Activated CD4-positive, alpha-beta memory T cell treated with anti-CD3 and anti-CD28 coated beads for 36 hours (primary cell): ENCODE measurements at regions not wholly inside any gene's neighbourhood (a gene's known extent, or its start where the extent isn't known, plus 50 kb on each side); places are given as distances from the start of the nearest gene placed in this dataset.

Source experiments
- CTCF ChIA-PET: fragments of 350-600 bp; sonication (Branson Sonifier 250); formaldehyde crosslinking; loops from one replicate; lab custom pipeline; 2021; ENCODE audit warnings: antibody characterized with exemption, inconsistent platforms; lab: Charles Lee
- POLR2A ChIA-PET: fragments of 350-600 bp; sonication (Branson Sonifier 250); formaldehyde crosslinking; loops from one replicate; lab custom pipeline; 2021; ENCODE audit warnings: antibody characterized with exemption; lab: Charles Lee
- DNase-seq: peaks from one replicate; pipeline ENCODE4 v3.0.0-alpha.2; 2020
- H3K27ac Mint-ChIP-seq: one replicate; pipeline ENCODE4 v1.8.0; 2021; ENCODE audit warnings: mixed read lengths
- H3K27me3 Mint-ChIP-seq: one replicate; pipeline ENCODE4 v1.8.0; 2021; ENCODE audit warnings: mixed read lengths
- H3K36me3 Mint-ChIP-seq: one replicate; pipeline ENCODE4 v1.8.0; 2021; ENCODE audit warnings: mixed read lengths
- H3K4me1 Mint-ChIP-seq: one replicate; pipeline ENCODE4 v1.8.0; 2021; ENCODE audit warnings: low read depth, mixed read lengths
- H3K4me3 Mint-ChIP-seq: one replicate; pipeline ENCODE4 v1.8.0; 2021; ENCODE audit warnings: mild to moderate bottlenecking, mixed read lengths
- H3K9me3 Mint-ChIP-seq: one replicate; pipeline ENCODE4 v1.8.0; 2021; ENCODE audit warnings: mixed read lengths
- intact Hi-C: fragments of 100-400 bp; cut with micrococcal nuclease; formaldehyde crosslinking; loops from one replicate; pipeline ENCODE4 v1.15.1; 2023

DNA sequence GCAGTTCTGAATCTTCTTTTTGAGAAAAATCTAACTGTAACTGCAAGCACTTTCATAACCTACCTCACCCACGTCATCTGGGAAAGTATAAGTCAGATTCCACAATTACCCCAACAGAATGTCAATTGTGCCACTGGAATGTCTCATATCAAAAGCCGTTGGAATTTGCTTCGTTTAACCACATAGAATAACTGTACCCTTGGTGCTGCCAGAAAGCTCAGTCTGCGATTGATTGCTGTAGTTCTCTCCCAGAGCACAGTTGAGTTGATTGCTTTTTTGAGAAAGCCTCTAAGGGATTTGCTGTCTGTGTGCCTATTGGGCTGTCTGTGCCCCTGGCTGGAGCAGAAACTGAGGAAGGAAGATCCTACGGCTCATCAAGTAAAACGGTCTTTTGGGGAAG lies 583.6 kb downstream of the TMEM38B start:
- Mint-ChIP-seq H3K27ac (no peak overlapping the region), H3K27me3 (no peaks in the 10 kb centered on the region), H3K36me3 (no peaks in the 10 kb centered on the region), H3K4me1 (no peaks in the 10 kb centered on the region), H3K9me3 (peaks cover 38% of the 10 kb centered on the region), H3K4me3 (no peak overlapping the region)
- CTCF ChIA-PET, result no interaction called here
- intact Hi-C loops, result no loop called here
- POLR2A ChIA-PET, result no interaction called here
- DNase-seq, result no peak

DNA sequence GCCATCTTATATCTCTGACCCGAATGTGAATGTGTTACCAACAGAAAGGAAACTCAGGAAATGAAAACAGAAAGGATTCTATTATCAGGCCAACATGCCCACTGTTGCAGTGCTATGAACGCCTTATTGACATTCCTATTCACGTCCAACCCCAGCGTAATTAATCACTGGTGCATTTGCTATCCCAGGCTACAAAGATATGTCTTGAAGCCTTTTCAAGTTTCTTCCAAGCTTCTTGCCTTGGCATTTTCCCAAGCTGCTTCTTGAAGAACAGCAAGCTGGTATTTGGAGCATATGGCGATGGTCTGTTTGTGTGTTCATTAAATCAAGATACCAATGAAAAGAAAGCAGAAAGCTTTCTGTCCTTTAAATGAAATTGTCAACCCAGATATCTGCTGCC lies 579.2 kb upstream of the ZNF462 start:
- no peaks in the 10 kb centered on the region for H3K36me3 Mint-ChIP-seq
- H3K27ac Mint-ChIP-seq, result no peak overlapping the region
- no peaks in the 10 kb centered on the region for H3K27me3 Mint-ChIP-seq
- DNase-seq, result no peak
- POLR2A ChIA-PET, result no interaction called here
- H3K9me3 Mint-ChIP-seq, result peaks cover 34% of the 10 kb centered on the region
- intact Hi-C loops, result no loop called here
- CTCF ChIA-PET, result no interaction called here
- no peak overlapping the region for H3K4me3 Mint-ChIP-seq
- no peaks in the 10 kb centered on the region for H3K4me1 Mint-ChIP-seq

- H3K4me3 Mint-ChIP-seq, result no peak overlapping the region
- no peak overlapping the region for H3K27ac Mint-ChIP-seq
- H3K9me3 Mint-ChIP-seq, result peaks cover 38% of the 10 kb centered on the region
- H3K4me1 Mint-ChIP-seq, result no peaks in the 10 kb centered on the region
- intact Hi-C loops, result no loop called here
- ChIA-PET CTCF (no interaction called here), POLR2A (no interaction called here)
- H3K27me3 Mint-ChIP-seq, result no peaks in the 10 kb centered on the region
- no peak for DNase-seq
- H3K36me3 Mint-ChIP-seq, result no peaks in the 10 kb centered on the region
Observed at GRCh38 chr9:106284296-106284695, 578.7 kb upstream of the ZNF462 start.

GRCh38 chr9:106286249-106286648 lies 576.7 kb upstream of the ZNF462 start:
- Mint-ChIP-seq H3K36me3 (no peaks in the 10 kb centered on the region), H3K9me3 (peaks cover 30% of the 10 kb centered on the region), H3K4me3 (no peak overlapping the region), H3K4me1 (no peaks in the 10 kb centered on the region), H3K27ac (no peak overlapping the region), H3K27me3 (no peaks in the 10 kb centered on the region)
- intact Hi-C loops, result no loop called here
- DNase-seq, result no peak
- POLR2A ChIA-PET, result no interaction called here
- CTCF ChIA-PET, result no interaction called here

GRCh38 chr9:106287091-106287631 lies 575.8 kb upstream of the ZNF462 start:
- POLR2A ChIA-PET, result no interaction called here
- CTCF ChIA-PET, result no interaction called here
- Mint-ChIP-seq H3K27me3 (no peaks in the 10 kb centered on the region), H3K4me1 (no peaks in the 10 kb centered on the region), H3K4me3 (no peak overlapping the region), H3K9me3 (peaks cover 29% of the 10 kb centered on the region), H3K27ac (no peak overlapping the region), H3K36me3 (no peaks in the 10 kb centered on the region)
- intact Hi-C loops, result no loop called here
- no peak for DNase-seq

DNA sequence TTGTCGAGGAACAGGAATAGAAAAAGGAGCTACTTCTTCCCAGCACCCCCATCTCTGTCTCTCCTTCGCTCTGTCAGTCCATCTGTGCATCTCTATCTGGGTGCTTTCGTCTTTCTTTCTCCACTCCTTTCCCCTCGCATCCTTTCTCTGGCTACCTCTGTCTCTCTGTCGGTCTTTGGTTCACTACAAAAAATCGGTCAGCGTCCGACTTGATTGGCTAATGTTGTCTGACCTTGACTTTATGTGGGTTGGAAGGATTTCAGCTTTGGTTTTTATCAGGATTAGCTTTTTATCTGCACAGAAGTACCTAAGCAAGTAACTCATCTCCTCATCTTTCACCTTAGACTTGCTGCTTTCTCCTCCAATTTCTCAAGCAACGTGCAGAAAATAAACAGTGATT lies 575.2 kb upstream of the ZNF462 start:
- CTCF ChIA-PET, result no interaction called here

DNA sequence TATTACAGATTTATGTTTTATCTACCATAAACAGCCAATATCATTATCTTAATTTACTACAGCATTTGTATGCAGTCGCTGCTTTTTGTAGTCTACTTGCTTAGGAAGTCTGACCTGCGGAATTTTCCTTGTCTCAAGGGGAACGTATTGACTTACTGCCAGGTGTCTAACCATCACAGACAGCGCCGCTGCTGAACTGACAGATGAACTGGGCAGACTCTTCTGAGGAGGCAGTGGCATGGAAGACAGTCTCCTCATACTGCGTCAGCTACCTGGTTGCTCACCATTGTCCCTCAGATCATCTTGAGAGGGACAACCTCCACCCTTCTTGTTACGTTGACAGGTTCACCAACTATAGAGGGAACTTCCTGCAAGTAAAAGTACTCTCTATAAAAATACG lies 574.3 kb upstream of the ZNF462 start:
- Mint-ChIP-seq H3K9me3 (peaks cover 29% of the 10 kb centered on the region), H3K36me3 (no peaks in the 10 kb centered on the region), H3K27me3 (no peaks in the 10 kb centered on the region), H3K4me3 (no peak overlapping the region), H3K4me1 (no peaks in the 10 kb centered on the region), H3K27ac (no peak overlapping the region)
- CTCF ChIA-PET, result no interaction called here
- no peak for DNase-seq
- intact Hi-C loops, result no loop called here
- POLR2A ChIA-PET, result no interaction called here

More for the DNA sequence above, 575.2 kb upstream of the ZNF462 start:
- intact Hi-C loops, result no loop called here
- Mint-ChIP-seq H3K27me3 (no peaks in the 10 kb centered on the region), H3K27ac (no peak overlapping the region), H3K36me3 (no peaks in the 10 kb centered on the region), H3K9me3 (peaks cover 28% of the 10 kb centered on the region), H3K4me3 (no peak overlapping the region), H3K4me1 (no peaks in the 10 kb centered on the region)
- DNase-seq, result no peak
- POLR2A ChIA-PET, result no interaction called here

GRCh38 chr9:106291786-106292185 lies 571.2 kb upstream of the ZNF462 start:
- Mint-ChIP-seq H3K4me1 (no peaks in the 10 kb centered on the region), H3K27me3 (no peaks in the 10 kb centered on the region), H3K36me3 (no peaks in the 10 kb centered on the region), H3K4me3 (no peak overlapping the region), H3K27ac (no peak overlapping the region), H3K9me3 (peaks cover 39% of the 10 kb centered on the region)
- intact Hi-C loops, result no loop called here
- DNase-seq, result no peak
- CTCF ChIA-PET, result no interaction called here
- POLR2A ChIA-PET, result no interaction called here

- CTCF ChIA-PET, result no interaction called here
- H3K4me1 Mint-ChIP-seq, result no peaks in the 10 kb centered on the region
- peaks cover 46% of the 10 kb centered on the region for H3K9me3 Mint-ChIP-seq
- DNase-seq, result no peak
- POLR2A ChIA-PET, result no interaction called here
- H3K36me3 Mint-ChIP-seq, result no peaks in the 10 kb centered on the region
- H3K27me3 Mint-ChIP-seq, result no peaks in the 10 kb centered on the region
- H3K27ac Mint-ChIP-seq, result no peak overlapping the region
- intact Hi-C loops, result no loop called here
- no peak overlapping the region for H3K4me3 Mint-ChIP-seq
Observed at GRCh38 chr9:106296426-106296825, 566.5 kb upstream of the ZNF462 start.

GRCh38 chr9:106298997-106299396 lies 564.0 kb upstream of the ZNF462 start:
- no peaks in the 10 kb centered on the region for H3K36me3 Mint-ChIP-seq
- POLR2A ChIA-PET, result no interaction called here

GRCh38 chr9:106304401-106304920 lies 558.5 kb upstream of the ZNF462 start:
- Mint-ChIP-seq H3K36me3 (no peaks in the 10 kb centered on the region), H3K9me3 (peaks cover 31% of the 10 kb centered on the region), H3K27ac (no peak overlapping the region), H3K4me3 (no peak overlapping the region), H3K27me3 (no peaks in the 10 kb centered on the region), H3K4me1 (no peaks in the 10 kb centered on the region)
- POLR2A ChIA-PET, result no interaction called here
- CTCF ChIA-PET, result no interaction called here
- intact Hi-C loops, result no loop called here
- no peak for DNase-seq

More at GRCh38 chr9:106298997-106299396, 564.0 kb upstream of the ZNF462 start:
- no peak for DNase-seq
- peaks cover 41% of the 10 kb centered on the region for H3K9me3 Mint-ChIP-seq
- no peak overlapping the region for H3K4me3 Mint-ChIP-seq
- H3K27ac Mint-ChIP-seq, result no peak overlapping the region
- no peaks in the 10 kb centered on the region for H3K27me3 Mint-ChIP-seq
- intact Hi-C loops, result no loop called here
- H3K4me1 Mint-ChIP-seq, result no peaks in the 10 kb centered on the region
- CTCF ChIA-PET, result no interaction called here

DNA sequence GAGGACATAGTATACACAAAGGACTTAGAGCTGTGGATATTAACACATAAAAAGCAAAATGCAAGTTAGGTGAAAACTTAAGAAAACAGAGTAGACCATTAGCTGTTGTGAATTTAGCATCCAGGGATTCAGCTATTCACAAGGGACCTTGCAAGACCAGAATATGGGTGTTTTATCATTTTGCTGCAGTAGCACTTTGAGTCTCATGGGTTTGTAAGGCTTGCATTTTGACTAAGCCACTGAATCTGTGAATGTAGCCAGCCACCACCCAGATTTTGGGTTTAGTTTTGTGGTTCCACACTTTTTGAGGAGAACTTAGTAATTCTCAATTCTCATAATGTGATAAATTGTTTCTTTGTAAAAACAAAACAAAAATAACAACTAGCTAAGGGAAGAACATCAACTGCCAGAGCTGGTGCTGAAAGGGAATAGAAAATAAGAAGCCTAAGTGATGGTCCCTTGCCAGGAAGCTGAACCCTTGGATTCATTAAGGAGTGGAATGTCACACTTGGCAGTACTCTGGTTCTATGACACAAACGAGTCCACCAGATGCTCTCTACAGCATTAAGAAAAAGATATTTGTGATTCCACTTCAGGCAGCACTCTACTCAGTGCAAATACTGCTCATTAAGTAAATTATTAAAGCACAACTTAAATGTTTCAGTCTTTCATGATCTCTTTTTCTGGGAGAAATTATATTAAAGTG lies 557.4 kb upstream of the ZNF462 start:
- Mint-ChIP-seq H3K9me3 (peaks cover 27% of the 10 kb centered on the region), H3K4me3 (no peak overlapping the region), H3K27ac (no peak overlapping the region), H3K27me3 (no peaks in the 10 kb centered on the region), H3K36me3 (no peaks in the 10 kb centered on the region), H3K4me1 (no peaks in the 10 kb centered on the region)
- CTCF ChIA-PET, result no interaction called here
- POLR2A ChIA-PET, result no interaction called here
- intact Hi-C loops, result no loop called here
- no peak for DNase-seq

DNA sequence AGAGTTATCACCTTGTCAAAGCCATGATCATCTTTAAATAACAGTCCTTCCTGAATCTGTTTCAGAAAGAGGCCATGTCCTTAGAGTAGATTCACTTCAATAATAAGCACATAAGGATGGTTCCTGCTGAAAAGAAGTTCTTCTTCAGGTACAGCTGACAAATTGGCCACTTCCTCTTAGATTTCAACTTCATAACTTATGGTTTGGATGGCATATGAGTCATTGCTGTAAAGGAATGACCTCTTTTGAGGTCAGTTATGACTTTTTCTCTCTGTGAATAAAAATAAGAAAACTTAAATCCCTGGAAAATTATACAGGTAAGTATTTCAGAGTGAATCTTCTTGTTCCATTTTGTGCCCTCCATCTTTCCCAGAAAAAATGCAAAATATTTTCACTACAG lies 555.3 kb upstream of the ZNF462 start:
- no peaks in the 10 kb centered on the region for H3K36me3 Mint-ChIP-seq
- DNase-seq, result no peak
- intact Hi-C loops, result no loop called here
- no peak overlapping the region for H3K27ac Mint-ChIP-seq
- no peak overlapping the region for H3K4me3 Mint-ChIP-seq
- ChIA-PET CTCF (no interaction called here), POLR2A (no interaction called here)
- H3K9me3 Mint-ChIP-seq, result peaks cover 16% of the 10 kb centered on the region
- H3K4me1 Mint-ChIP-seq, result no peaks in the 10 kb centered on the region
- no peaks in the 10 kb centered on the region for H3K27me3 Mint-ChIP-seq
